ENCODE measurements at regions not wholly inside any gene's neighbourhood (a gene's known extent, or its start where the extent isn't known, plus 50 kb on each side); places are given as distances from the start of the nearest gene placed in this dataset.

GRCh38 chr3:83093222-83093572 lies 1331.8 kb upstream of the GBE1 start:
- Mint-ChIP-seq H3K36me3 (ENCODE audit: low read depth) (no peaks in the 10 kb centered on the region), H3K9me3 (no peaks in the 10 kb centered on the region), H3K27me3 (ENCODE audit: insufficient read depth, low read depth, poor library complexity) (no peaks in the 10 kb centered on the region), H3K4me1 (no peaks in the 10 kb centered on the region), H3K27ac (no peak overlapping the region), H3K4me3 (no peak overlapping the region)
- Histone ChIP-seq H3K4me1 (ENCODE audit: insufficient read depth) (no peaks in the 10 kb centered on the region), H3K27me3 (ENCODE audit: insufficient read depth) (no peaks in the 10 kb centered on the region), H3K9me2 (ENCODE audit: insufficient read depth) (no peaks in the 10 kb centered on the region), H2AFZ (no peak overlapping the region), H3K36me3 (ENCODE audit: insufficient read depth) (no peaks in the 10 kb centered on the region), H3K4me2 (no peak overlapping the region), H3K27ac (ENCODE audit: low read depth) (no peak overlapping the region), H3K79me2 (replicated peaks; ENCODE audit: insufficient read depth) (no peaks in the 10 kb centered on the region), H3K4me3 (no peak overlapping the region), H4K20me1 (replicated peaks; ENCODE audit: insufficient read depth) (no peaks in the 10 kb centered on the region), H3F3A (replicated peaks; ENCODE audit: low read depth) (no peaks in the 10 kb centered on the region)
- ATAC-seq (no peak), DNase-seq (ENCODE audit: low spot score) (no peak)
- TF ChIP-seq STAT1 (IDR thresholded peaks at IDR 0.05; ENCODE audit: unreplicated experiment) (no peak), ZNF114 (CRISPR knock-in tag; IDR thresholded peaks at IDR 0.05) (no peak), POLR2AphosphoS5 (IDR thresholded peaks at IDR 0.05; ENCODE audit: low read depth) (no peak), CREB1 (CRISPR knock-in tag; IDR thresholded peaks at IDR 0.05; ENCODE audit: low read depth) (no peak), ZNF331 (CRISPR knock-in tag; IDR thresholded peaks at IDR 0.05; ENCODE audit: low read depth) (no peak), NANOG (IDR thresholded peaks at IDR 0.05; ENCODE audit: borderline replicate concordance) (no peak)

DNA sequence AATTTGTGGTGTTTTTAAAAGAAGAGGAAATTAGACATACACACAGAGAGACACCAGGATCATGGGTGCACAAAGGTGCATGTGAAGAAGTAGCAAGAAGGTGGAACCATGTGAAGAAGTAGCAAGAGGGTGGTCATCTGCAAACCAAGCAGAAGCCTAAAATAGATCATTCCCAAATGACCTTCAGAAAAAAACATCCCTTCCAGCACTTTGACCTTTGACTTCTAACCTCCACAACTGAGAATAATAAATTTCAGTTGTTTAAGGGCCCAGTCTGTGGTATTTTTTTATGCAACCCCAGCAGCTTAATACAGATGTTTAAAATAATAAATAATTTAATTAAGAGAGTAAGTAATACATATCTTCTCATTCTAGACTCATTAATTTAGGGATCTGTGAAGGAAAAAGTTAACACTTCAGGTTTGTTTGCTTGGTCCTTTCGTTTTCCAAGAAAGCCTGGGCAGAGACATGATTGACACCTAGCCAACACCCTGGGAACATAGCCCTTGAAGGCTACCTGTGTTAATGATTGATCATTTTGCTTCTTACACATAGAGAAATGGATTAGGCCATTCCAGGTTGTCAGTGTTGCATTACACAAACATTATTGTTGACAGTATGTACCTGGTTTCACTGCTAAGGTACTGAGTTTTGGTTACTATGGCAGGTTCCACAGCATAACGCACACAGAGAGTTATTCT lies 1331.2 kb upstream of the GBE1 start:
- H4K20me1 ChIP-seq (replicated peaks; ENCODE audit: insufficient read depth), result no peaks in the 10 kb centered on the region
- no peaks in the 10 kb centered on the region for H3K79me2 ChIP-seq (replicated peaks; ENCODE audit: insufficient read depth)
- Mint-ChIP-seq H3K27ac (no peak overlapping the region), H3K4me1 (no peaks in the 10 kb centered on the region), H3K36me3 (ENCODE audit: low read depth) (no peaks in the 10 kb centered on the region), H3K27me3 (ENCODE audit: insufficient read depth, low read depth, poor library complexity) (no peaks in the 10 kb centered on the region), H3K4me3 (no peak overlapping the region), H3K9me3 (no peaks in the 10 kb centered on the region)
- H3K9me2 ChIP-seq (ENCODE audit: insufficient read depth), result no peaks in the 10 kb centered on the region
- H3K36me3 ChIP-seq (ENCODE audit: insufficient read depth), result no peaks in the 10 kb centered on the region
- no peaks in the 10 kb centered on the region for H3K27me3 ChIP-seq (ENCODE audit: insufficient read depth)
- no peak overlapping the region for H3K4me2 ChIP-seq
- no peak overlapping the region for H3K4me3 ChIP-seq
- no peaks in the 10 kb centered on the region for H3F3A ChIP-seq (replicated peaks; ENCODE audit: low read depth)
- no peak overlapping the region for H3K27ac ChIP-seq (ENCODE audit: low read depth)
- H2AFZ ChIP-seq, result no peak overlapping the region
- H3K4me1 ChIP-seq (ENCODE audit: insufficient read depth), result no peaks in the 10 kb centered on the region
- DNase-seq (ENCODE audit: low spot score), result no peak
- no peak for TF ChIP-seq CTCF (conservative IDR thresholded peaks at IDR 0.05; ENCODE audit: low read depth in 2 of 2)
- TF ChIP-seq, protein P1, sequence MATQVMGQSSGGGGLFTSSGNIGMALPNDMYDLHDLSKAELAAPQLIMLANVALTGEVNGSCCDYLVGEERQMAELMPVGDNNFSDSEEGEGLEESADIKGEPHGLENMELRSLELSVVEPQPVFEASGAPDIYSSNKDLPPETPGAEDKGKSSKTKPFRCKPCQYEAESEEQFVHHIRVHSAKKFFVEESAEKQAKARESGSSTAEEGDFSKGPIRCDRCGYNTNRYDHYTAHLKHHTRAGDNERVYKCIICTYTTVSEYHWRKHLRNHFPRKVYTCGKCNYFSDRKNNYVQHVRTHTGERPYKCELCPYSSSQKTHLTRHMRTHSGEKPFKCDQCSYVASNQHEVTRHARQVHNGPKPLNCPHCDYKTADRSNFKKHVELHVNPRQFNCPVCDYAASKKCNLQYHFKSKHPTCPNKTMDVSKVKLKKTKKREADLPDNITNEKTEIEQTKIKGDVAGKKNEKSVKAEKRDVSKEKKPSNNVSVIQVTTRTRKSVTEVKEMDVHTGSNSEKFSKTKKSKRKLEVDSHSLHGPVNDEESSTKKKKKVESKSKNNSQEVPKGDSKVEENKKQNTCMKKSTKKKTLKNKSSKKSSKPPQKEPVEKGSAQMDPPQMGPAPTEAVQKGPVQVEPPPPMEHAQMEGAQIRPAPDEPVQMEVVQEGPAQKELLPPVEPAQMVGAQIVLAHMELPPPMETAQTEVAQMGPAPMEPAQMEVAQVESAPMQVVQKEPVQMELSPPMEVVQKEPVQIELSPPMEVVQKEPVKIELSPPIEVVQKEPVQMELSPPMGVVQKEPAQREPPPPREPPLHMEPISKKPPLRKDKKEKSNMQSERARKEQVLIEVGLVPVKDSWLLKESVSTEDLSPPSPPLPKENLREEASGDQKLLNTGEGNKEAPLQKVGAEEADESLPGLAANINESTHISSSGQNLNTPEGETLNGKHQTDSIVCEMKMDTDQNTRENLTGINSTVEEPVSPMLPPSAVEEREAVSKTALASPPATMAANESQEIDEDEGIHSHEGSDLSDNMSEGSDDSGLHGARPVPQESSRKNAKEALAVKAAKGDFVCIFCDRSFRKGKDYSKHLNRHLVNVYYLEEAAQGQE (IDR thresholded peaks at IDR 0.05; ENCODE audit: unreplicated experiment), result no peak
- TF ChIP-seq POLR2AphosphoS5 (IDR thresholded peaks at IDR 0.05; ENCODE audit: low read depth), result no peak
- no peak for ATAC-seq
